Common myeloid progenitor, CD34-positive (primary cell): ENCODE measurements at regions not wholly inside any gene's neighbourhood (a gene's known extent, or its start where the extent isn't known, plus 50 kb on each side); places are given as distances from the start of the nearest gene placed in this dataset.

ENCODE experiments used
- CTCF ChIA-PET: fragments of 350-600 bp; sonication (Branson Sonifier 250); formaldehyde crosslinking; loops from one replicate; lab custom pipeline; 2021; ENCODE audit warnings: antibody characterized with exemption; lab: Charles Lee
- POLR2A ChIA-PET: fragments of 350-600 bp; sonication (Branson Sonifier 250); formaldehyde crosslinking; loops from one replicate; lab custom pipeline; 2021; ENCODE audit warnings: antibody characterized with exemption; lab: Charles Lee
- DNase-seq, 3 donors: peaks; one replicate each; pipeline versions ENCODE4 v3.0.0 to v3.0.0-alpha.2; 2013
- H3K27ac ChIP-seq, 2 experiments: 1 replicate in 1 of 2; 2 replicates in 1 of 2; pipeline ENCODE4 v1.7.0; 2013; ENCODE audit warnings: inconsistent platforms in 2 of 2, low read length in 2 of 2, mild to moderate bottlenecking in 2 of 2, low read depth in 1 of 2, moderate library complexity in 1 of 2; ENCODE audit not compliant: severe bottlenecking in 2 of 2, insufficient read depth in 1 of 2, poor library complexity in 1 of 2
- H3K27me3 ChIP-seq, 5 experiments: replicated peaks in 2 of 5; 1 replicate in 3 of 5; 2 replicates in 2 of 5; pipeline versions ENCODE4 v1.6.1 to v1.7.0; 2013; ENCODE audit warnings: low read length in 4 of 5, mild to moderate bottlenecking in 2 of 5, moderate library complexity in 2 of 5, inconsistent platforms in 1 of 5; ENCODE audit not compliant: insufficient read depth in 5 of 5, control insufficient read depth in 4 of 5
- H3K36me3 ChIP-seq, 4 experiments: 1 replicate in 2 of 4; 2 replicates in 2 of 4; pipeline versions ENCODE4 v1.6.1 to v1.7.0; 2013; ENCODE audit warnings: low read length in 3 of 4, control low read depth in 1 of 4, mild to moderate bottlenecking in 1 of 4; ENCODE audit not compliant: control insufficient read depth in 4 of 4, insufficient read depth in 4 of 4
- H3K4me1 ChIP-seq, 4 experiments: 1 replicate in 3 of 4; 2 replicates in 1 of 4; pipeline versions ENCODE4 v1.6.1 to v1.7.1; 2013; ENCODE audit warnings: low read length in 3 of 4, mild to moderate bottlenecking in 3 of 4, control low read depth in 1 of 4, inconsistent platforms in 1 of 4, moderate library complexity in 1 of 4; ENCODE audit not compliant: control insufficient read depth in 4 of 4, insufficient read depth in 4 of 4; ENCODE audit errors: control extremely low read depth in 1 of 4
- H3K4me3 ChIP-seq, 7 experiments: 1 replicate in 4 of 7; 2 replicates in 3 of 7; pipeline versions ENCODE4 v1.5.1 to v1.7.0; 2013; ENCODE audit warnings: mild to moderate bottlenecking in 7 of 7, low read length in 6 of 7, moderate library complexity in 6 of 7, inconsistent platforms in 2 of 7, low read depth in 2 of 7, control low read depth in 1 of 7; ENCODE audit not compliant: insufficient read depth in 4 of 7, control insufficient read depth in 1 of 7; ENCODE audit errors: extremely low read depth in 1 of 7
- H3K9me3 ChIP-seq, 5 experiments: 1 replicate in 4 of 5; 2 replicates in 1 of 5; pipeline versions ENCODE4 v1.6.1 to v1.7.1; 2013; ENCODE audit warnings: low read length in 4 of 5, mild to moderate bottlenecking in 2 of 5, inconsistent platforms in 1 of 5, low read depth in 1 of 5, moderate library complexity in 1 of 5; ENCODE audit not compliant: control insufficient read depth in 4 of 5, insufficient read depth in 2 of 5; ENCODE audit errors: control extremely low read depth in 1 of 5
- WGBS: methylation state at CpG from one replicate; pipeline ENCODE4 v1.1.5; 2013; ENCODE audit not compliant: insufficient coverage; 5-methylcytosine and 5-hydroxymethylcytosine counted together

DNA sequence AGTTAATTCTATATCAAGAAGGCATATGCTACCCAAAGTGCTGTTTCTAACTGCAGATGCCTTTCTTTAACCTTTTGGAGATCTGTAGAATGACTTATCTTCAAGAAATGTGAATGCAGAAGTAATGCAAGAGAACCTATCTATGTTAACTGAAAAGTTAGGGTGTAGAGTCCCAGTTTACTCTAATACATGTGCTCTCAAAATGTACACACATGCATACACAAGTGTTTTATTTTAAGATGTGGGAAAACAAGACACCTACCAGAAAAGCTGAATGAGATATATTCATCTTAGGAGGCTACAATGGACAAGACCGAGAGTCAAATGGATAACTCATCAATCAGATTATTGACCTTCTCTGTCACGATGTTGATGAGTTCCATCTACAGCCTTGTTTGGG lies 80.9 kb downstream of the CDCA7 start:
- no peaks in the 10 kb centered on the region for H3K36me3 ChIP-seq
- H3K27me3 ChIP-seq: no peaks in the 10 kb centered on the region
- H3K4me1 ChIP-seq: peaks cover 3 to 9% (median 5%) of the 10 kb centered on the region in 4 experiments
- POLR2A ChIA-PET: no interaction called here
- 100% methylated on average over 2 of the region's 2 CpGs for WGBS
- H3K9me3 ChIP-seq: no peaks in the 10 kb centered on the region
- DNase-seq: no peak
- CTCF ChIA-PET: interaction anchor here (1.3 kb wide), 1 partner anchor 33 kb away, joined by 3 read pairs; no protein-coding TSS in a partner anchor
- no peak overlapping the region for H3K4me3 ChIP-seq
- H3K27ac ChIP-seq: no peak overlapping the region

DNA sequence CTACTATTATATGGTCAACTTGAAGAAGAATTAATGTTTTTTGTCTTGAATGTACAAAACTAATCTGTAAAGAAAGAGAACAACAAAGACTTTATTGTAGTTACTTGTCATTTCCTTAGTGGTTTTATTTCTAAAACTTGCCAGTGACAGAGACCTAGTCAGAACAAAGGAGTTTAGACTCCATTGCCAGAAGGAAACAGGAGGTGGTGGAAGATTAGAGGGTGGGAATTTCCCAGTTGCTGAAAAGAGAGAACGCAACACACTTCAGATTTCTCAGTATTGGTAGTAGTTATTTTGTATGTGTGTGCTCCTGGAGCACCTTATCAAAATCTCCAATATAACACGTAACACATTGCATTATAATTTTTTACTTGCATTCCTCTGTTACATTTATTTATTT lies 81.4 kb downstream of the CDCA7 start:
- no CpG with 5 or more reads among the region's 2 CpGs for WGBS
- DNase-seq: peak; percentile 66 to 93 (median 92)

DNA sequence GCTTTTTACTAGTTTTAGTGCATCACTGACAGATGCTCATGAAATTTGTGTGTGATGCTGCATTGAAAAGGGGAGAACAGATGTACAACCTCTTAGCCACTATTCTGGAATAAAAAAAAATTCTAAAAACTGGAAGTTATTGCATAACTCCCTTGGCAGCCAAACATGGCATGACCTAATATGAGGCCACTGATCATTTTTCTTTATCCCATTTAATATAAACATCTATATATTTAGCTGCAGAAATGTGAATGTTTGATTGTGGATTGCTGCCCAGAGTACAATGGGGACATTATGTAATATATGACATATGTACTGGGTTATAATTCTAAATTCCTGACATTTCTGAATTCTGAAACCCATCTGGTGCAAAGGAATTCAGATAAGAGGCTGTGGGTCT lies 86.5 kb downstream of the CDCA7 start:
- peaks cover 0 to under 1% (median 0%) of the 10 kb centered on the region in 4 experiments for H3K4me1 ChIP-seq
- H3K27ac ChIP-seq: no peak overlapping the region
- H3K9me3 ChIP-seq: no peaks in the 10 kb centered on the region
- CTCF ChIA-PET: no interaction called here
- H3K27me3 ChIP-seq: no peaks in the 10 kb centered on the region
- H3K36me3 ChIP-seq: no peaks in the 10 kb centered on the region
- H3K4me3 ChIP-seq: no peak overlapping the region
- peak in 2 of 3 donors; percentile 23 to 29 for DNase-seq
- POLR2A ChIA-PET: no interaction called here

More for the DNA sequence above, 81.4 kb downstream of the CDCA7 start:
- POLR2A ChIA-PET: no interaction called here
- H3K36me3 ChIP-seq: no peaks in the 10 kb centered on the region
- CTCF ChIA-PET: no interaction called here
- peaks cover 3 to 9% (median 5%) of the 10 kb centered on the region in 4 experiments for H3K4me1 ChIP-seq
- H3K27me3 ChIP-seq: no peaks in the 10 kb centered on the region
- H3K27ac ChIP-seq: no peak overlapping the region
- H3K4me3 ChIP-seq: no peak overlapping the region
- H3K9me3 ChIP-seq: no peaks in the 10 kb centered on the region

DNA sequence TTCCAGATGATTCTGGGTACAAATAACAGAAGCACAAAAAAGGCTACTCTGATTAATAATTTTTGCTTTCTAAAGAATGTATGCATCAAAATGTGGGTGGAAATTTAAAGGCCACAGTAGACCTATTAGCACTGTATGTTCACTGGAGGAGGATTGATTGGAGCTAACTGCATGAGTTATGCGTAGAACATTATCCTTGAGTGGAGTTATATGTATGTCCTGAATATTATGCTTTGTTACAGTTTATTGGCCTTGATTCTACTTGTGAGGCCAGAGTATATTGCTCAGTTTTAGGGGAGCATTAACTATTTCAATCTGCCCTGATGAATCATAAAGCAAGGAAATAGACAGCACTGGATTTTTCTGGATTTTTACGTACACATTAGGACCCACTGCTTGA lies 87.9 kb downstream of the CDCA7 start:
- POLR2A ChIA-PET: no interaction called here
- no peak overlapping the region for H3K27ac ChIP-seq
- no peak for DNase-seq
- no peaks in the 10 kb centered on the region for H3K36me3 ChIP-seq
- H3K4me3 ChIP-seq: no peak overlapping the region
- no peaks in the 10 kb centered on the region for H3K9me3 ChIP-seq
- CTCF ChIA-PET: no interaction called here
- no peaks in the 10 kb centered on the region for H3K4me1 ChIP-seq
- H3K27me3 ChIP-seq: no peaks in the 10 kb centered on the region
- 86% methylated on average over 2 of the region's 2 CpGs for WGBS

DNA sequence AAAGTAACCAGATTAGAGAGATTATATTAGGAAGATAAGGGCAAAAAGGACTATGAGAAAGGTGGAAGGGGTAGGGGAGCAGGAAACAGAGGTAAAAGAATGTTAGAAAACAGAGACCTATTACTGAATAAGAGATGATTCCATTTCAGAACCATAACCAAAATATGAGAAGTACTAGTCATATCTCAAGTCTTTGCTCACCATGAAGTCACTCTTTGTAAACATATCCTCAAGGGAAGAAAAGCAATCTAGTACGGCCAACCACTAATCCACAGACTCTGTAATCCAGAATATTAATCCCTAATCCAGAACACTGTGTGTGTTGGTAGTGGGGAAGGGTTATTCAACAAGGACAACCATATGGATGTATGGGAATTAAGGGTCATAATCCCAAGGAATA lies 92.0 kb downstream of the CDCA7 start:
- WGBS: no CpG with 5 or more reads among the region's 1 CpG
- Histone ChIP-seq H3K27ac (no peak overlapping the region), H3K27me3 (no peaks in the 10 kb centered on the region), H3K4me1 (no peaks in the 10 kb centered on the region), H3K4me3 (no peak overlapping the region), H3K9me3 (no peaks in the 10 kb centered on the region), H3K36me3 (no peaks in the 10 kb centered on the region)
- POLR2A ChIA-PET: no interaction called here
- CTCF ChIA-PET: interaction anchor here (1.7 kb wide), 1 partner anchor 8 kb away, joined by 4 read pairs; no protein-coding TSS in a partner anchor
- no peak for DNase-seq

DNA sequence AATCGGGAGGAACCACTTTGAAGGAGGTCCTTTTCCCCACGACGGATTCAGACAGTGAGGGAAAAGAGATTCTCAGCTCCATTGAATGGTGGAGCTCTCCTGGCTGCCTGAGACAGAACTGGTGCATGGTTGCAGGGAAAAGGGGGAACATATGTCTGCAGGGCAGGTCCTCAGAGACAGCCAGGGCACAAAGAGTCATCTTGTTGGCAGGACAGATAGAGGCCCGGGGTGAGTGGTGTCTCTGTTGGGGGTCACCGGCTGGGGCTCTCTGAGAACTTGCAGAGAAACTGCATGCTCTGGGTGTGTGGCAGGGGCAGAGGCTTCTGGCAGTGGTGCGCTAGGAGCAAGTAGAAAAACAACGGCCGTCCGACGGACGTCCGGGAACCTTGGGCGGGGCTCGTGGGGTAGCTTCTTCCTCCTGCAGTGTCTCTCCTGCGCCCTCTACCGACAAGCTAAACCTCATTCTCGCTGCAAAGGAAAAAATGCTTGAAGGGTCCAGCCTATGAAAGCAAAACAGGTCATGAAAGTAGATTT lies 94.3 kb downstream of the CDCA7 start:
- Histone ChIP-seq H3K9me3 (no peaks in the 10 kb centered on the region), H3K4me3 (peak overlapping the region in 1 of 7 experiments; percentile 34), H3K36me3 (no peaks in the 10 kb centered on the region), H3K27ac (no peak overlapping the region), H3K4me1 (no peaks in the 10 kb centered on the region), H3K27me3 (no peaks in the 10 kb centered on the region)
- 81% methylated on average over 13 of the region's 17 CpGs for WGBS
- DNase-seq: peak; percentile 58 to 74 (median 59)
- ChIA-PET POLR2A (no interaction called here), CTCF (interaction anchor here (0.6 to 1.5 kb wide), 4 partner anchors 13 to 1022 kb away, joined by 3 read pairs; no protein-coding TSS in a partner anchor)

DNA sequence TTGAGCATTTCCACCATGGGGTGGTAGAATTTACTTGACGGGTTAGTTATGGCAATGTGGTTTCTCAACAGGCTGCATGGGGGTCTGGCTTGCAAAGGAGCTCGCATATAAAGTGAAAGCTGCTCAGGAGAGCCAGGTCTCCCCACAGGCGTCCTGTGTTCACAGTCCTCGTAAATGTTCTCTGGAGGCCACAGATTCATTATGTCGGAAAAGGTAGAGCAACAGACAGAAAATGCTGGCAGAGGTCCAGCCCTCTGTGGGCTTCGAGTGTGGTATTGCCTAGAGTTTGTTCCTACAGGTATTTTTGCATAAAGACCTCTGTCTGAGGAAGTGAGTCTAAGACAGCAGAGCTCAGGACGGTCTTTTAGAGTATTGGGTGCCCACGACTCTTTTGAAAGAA lies 96.4 kb downstream of the CDCA7 start:
- CTCF ChIA-PET: interaction anchor here (1.4 kb wide), 1 partner anchor 48 kb away, joined by 3 read pairs; no protein-coding TSS in a partner anchor
- WGBS: 71% methylated on average over 6 of the region's 8 CpGs
- DNase-seq: peak in 2 of 3 donors; percentile 46 to 48

More for the DNA sequence above, 96.4 kb downstream of the CDCA7 start:
- no peaks in the 10 kb centered on the region for H3K9me3 ChIP-seq
- H3K27me3 ChIP-seq: no peaks in the 10 kb centered on the region
- no peak overlapping the region for H3K27ac ChIP-seq
- no peaks in the 10 kb centered on the region for H3K36me3 ChIP-seq
- POLR2A ChIA-PET: no interaction called here
- peak overlapping the region in 1 of 7 experiments; percentile 45 for H3K4me3 ChIP-seq
- H3K4me1 ChIP-seq: no peaks in the 10 kb centered on the region
